Left lobe of liver (tissue), 2 donors: ENCODE measurements at regions not wholly inside any gene's neighbourhood (a gene's known extent, or its start where the extent isn't known, plus 50 kb on each side); places are given as distances from the start of the nearest gene placed in this dataset.

Experiments used
- ATAC-seq: fragments of 200-7000 bp; cut with Tn5 transposase; one replicate; pipeline ENCODE4 v1.9.1; 2020; ENCODE audit warnings: mild to moderate bottlenecking, moderate library complexity
- DNase-seq: peaks from one replicate; pipeline ENCODE4 v3.0.0-alpha.2; 2020; ENCODE audit warnings: low spot score
- donor health status: DM: no; HTN: no; CAD: no; lungs with moderate emphysema.
- donor health status: DM: no; HTN: yes; CAD: no.

DNA sequence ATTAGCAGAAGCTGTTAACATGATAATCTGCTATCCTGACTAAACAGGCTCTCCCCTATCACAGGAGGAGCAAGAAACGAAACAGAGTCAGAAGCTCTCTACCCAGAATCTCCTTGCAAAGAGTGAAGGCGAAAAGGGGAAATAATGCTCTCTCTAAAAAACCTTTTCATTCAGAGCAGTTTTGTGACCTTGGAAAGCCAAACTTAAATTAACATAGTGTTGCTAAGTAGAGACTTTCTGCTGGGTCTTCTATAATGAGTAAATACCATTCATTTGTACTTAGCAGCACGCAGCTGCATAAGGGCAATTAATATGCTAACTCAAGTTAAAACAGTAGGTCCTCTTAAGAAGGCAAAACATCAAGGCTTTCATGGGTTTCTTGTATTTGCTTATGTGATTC lies 101.7 kb upstream of the GPR139 start:
- ATAC-seq (no peak), DNase-seq (no peak)

DNA sequence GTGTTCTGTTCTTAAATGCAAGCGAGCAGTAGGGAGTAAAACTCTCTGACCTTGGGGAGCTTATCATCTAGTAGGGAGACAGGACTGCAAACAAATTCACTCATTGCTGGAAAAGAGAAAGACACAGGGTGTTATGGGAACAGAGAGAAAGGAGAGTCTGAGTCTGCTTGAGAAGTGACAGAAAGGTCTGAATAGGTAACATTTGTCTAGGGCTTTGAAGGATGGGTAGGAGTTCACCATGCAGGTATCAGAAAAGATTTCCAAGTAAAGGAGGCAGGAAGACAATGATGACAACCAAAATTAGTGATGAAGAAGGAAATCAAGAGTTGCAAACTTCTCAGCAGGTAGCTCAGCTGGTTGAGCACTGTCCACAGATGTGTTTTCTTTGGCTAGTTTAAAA lies 93.6 kb upstream of the GPR139 start:
- no peak for DNase-seq
- ATAC-seq: no peak

GRCh38 chr16:20166531-20167235 lies 93.0 kb upstream of the GPR139 start:
- ATAC-seq: no peak

GRCh38 chr16:20153444-20153843 lies 79.8 kb upstream of the GPR139 start:
- ATAC-seq (no peak), DNase-seq (no peak)

More at GRCh38 chr16:20166531-20167235, 93.0 kb upstream of the GPR139 start:
- no peak for DNase-seq

GRCh38 chr16:20147091-20147490 lies 73.4 kb upstream of the GPR139 start:
- no peak for ATAC-seq
- DNase-seq: no peak

GRCh38 chr16:20141956-20142355 lies 68.3 kb upstream of the GPR139 start:
- ATAC-seq (no peak), DNase-seq (no peak)

GRCh38 chr16:20137909-20138308 lies 64.2 kb upstream of the GPR139 start:
- no peak for ATAC-seq

DNA sequence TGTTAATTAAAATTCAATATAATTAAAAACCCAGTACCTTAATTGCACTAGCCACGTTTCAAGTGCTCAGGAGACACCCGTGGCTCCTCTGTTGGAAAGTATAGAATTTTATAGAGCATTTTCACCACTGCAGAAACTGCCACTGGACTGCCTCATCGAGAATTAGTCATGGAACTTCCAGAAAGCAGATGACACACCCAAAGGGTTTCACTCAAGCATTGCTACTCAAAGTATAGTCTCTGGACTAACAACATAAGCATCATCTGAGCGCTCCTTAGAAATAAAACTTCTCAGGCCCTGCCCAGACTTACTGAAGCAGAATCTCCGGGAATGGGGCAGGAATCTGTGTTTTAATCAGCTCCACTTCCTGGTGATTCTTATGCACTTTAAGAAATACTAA lies 63.5 kb upstream of the GPR139 start:
- ATAC-seq (no peak), DNase-seq (no peak)

More at GRCh38 chr16:20137909-20138308, 64.2 kb upstream of the GPR139 start:
- DNase-seq: no peak

GRCh38 chr16:20136446-20136968 lies 62.8 kb upstream of the GPR139 start:
- DNase-seq (no peak), ATAC-seq (no peak)

DNA sequence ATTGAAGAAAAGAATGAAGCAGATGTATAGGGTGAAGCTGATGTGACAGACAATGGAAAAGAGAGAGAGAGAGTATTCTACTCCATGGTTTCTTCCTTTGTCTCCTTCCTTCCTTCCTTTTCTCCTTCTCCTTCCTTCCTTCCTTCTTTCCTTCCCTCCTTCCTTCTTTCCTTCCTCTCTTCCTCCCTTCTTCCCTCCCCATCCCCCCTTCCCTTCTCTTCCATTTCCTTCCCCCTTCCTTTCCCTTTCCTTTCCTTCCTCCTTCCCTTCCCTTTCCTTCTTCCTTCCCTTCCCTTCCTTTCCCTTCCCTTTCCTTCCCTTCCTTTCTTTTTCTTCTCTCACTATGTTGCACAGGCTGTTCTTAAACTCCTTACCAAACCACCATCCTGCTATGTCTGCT lies 55.7 kb upstream of the GPR139 start:
- DNase-seq: no peak
- ATAC-seq: no peak
